Skin epidermis (tissue), 12 donors: ENCODE measurements at regions not wholly inside any gene's neighbourhood (a gene's known extent, or its start where the extent isn't known, plus 50 kb on each side); places are given as distances from the start of the nearest gene placed in this dataset.
A peak's percentile ranks its signal among the peaks of the same experiment; 100 is the strongest.

Source experiments
- H3K27ac ChIP-seq, 21 experiments: fragments of 200-600 bp; sonication (generic) in 11 of 21; one replicate each; pipeline ENCODE4 v1.5.0; 2020; ENCODE audit warnings: mild to moderate bottlenecking in 3 of 21, inconsistent platforms in 2 of 21, moderate library complexity in 2 of 21
- H3K4me3 ChIP-seq, 7 experiments: fragments of 200-600 bp; sonication (generic) in 2 of 7; one replicate each; pipeline ENCODE4 v1.5.0; 2020; ENCODE audit warnings: inconsistent platforms in 2 of 7, mild to moderate bottlenecking in 2 of 7, moderate library complexity in 1 of 7

DNA sequence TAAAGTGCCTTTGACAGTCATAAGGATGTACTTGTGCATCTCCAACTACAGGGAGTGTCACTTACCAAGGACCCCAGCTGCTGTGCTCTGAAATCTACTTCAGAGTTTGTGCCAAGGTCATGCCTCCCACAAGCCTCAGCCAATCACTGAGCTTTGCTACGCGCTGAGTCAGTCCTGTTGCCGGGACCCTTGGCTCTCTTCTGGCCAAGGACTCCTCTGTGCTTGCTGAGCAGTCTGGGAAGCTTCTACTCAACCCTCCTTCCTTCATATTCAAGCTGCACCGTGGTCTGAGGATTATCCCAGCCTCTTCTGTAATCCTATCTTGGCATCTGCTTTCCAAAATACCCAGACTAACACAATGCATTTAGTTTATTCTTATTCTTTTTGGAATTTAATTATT, 398.9 kb upstream of the FANCL start:
- H3K4me3 ChIP-seq: no peak overlapping the region
- H3K27ac ChIP-seq: no peak overlapping the region

GRCh38 chr2:58638256-58638805, 397.2 kb upstream of the FANCL start:
- Histone ChIP-seq H3K4me3 (no peak overlapping the region), H3K27ac (no peak overlapping the region)

DNA sequence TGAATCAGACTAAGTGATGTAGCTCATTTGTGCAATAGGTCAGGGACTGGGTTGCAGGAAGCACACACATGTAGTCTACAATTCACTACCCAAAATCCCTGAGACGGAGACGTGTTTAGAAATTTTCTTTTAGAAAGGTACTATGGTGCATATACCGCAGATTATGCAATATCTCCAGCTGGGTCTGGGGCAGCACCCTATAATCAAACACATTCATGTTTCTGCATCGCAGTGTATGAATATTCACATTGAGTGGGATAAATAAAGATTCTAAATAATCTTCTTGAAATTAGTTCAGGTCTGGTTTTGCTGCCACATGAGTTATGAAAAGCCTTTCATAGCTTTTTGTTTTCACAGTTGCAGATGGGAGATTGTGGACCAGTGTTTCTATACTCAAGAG, 395.7 kb upstream of the FANCL start:
- Histone ChIP-seq H3K27ac (no peak overlapping the region), H3K4me3 (no peak overlapping the region)

DNA sequence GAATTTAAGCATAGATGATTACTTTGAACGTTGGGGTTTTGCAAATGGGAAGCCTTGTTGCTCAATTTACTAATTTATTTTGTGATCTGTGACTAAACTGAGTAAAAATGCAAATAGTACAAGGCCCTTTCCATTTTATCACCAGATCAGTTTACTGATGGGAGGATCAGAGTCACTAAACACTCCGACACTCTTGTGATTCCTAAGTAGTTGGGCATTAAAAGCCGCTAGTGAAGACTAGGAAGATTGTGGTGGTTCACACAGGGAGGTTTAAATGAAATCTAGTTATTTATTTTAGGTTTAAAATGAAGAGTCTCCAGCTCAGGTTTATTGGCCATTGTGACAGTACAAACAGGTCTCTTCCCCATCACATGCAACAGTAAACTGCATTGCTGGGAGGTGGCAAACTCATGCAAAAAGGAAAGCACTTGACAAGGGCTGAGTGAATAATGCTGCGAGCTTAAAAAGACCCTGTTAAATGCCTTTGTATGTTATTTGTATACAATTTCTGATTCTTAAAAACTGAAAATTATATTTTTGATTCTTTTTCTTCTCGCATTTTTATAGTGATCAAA, 394.8 kb upstream of the FANCL start:
- no peak overlapping the region for H3K27ac ChIP-seq

GRCh38 chr2:58634653-58635370, 393.7 kb upstream of the FANCL start:
- no peak overlapping the region for H3K27ac ChIP-seq
- no peak overlapping the region for H3K4me3 ChIP-seq

More for the DNA sequence above, 394.8 kb upstream of the FANCL start:
- H3K4me3 ChIP-seq: no peak overlapping the region

DNA sequence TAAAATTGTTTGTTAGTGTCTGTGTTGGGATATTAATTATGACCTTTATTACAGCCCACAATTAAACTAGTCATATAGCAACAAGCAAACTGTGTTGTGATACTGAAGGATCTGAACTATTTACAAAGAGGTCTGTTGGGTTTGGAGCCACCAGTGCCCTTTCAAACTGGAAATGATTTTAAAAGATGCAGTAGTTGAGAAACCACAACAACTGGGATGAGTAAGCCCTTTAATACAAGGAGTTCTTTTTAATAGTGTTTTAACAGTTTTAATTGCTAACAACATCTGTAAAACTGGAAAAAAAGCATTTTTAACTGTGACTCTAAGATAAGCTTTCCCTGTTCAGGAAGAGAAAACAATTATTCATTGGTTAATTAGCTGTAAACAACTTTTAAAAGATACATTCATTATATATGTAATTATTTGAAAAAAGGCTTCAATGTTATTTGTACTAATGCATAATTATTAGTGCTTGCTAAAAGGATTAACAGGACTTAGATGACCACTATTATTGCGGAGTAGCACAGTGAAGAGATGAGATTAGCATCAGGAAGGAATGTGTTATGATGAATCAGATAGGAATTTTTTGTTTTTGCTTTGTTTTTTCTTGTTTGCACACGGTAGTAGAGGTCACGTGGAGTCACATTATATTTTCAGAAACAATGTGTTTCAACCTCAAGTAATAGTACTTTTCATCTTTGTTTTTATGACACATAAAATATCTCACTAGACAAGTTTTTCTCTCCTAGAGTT, 392.7 kb upstream of the FANCL start:
- Histone ChIP-seq H3K27ac (no peak overlapping the region), H3K4me3 (no peak overlapping the region)

DNA sequence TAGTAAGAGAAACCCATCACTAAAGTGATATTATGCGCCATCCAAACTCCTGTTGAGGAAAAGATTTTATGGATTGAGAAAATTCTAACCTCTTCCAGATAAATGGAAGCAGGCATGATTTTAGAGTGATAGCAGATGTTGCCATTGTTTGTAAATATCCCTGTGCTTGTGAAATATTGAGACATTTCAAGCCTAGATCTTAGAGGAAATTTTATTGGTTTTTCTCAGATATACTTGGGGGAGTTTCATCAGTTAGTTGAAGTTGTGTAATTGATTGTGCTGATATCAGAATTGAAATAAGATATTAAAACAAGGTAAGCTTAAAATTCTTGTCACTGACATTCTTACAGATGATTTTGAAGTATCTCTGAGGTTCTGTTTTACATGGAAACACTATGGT, 390.9 kb upstream of the FANCL start:
- Histone ChIP-seq H3K4me3 (no peak overlapping the region), H3K27ac (no peak overlapping the region)

GRCh38 chr2:58629545-58630119, 388.5 kb upstream of the FANCL start:
- Histone ChIP-seq H3K27ac (no peak overlapping the region), H3K4me3 (no peak overlapping the region)

- Histone ChIP-seq H3K4me3 (no peak overlapping the region), H3K27ac (no peak overlapping the region)
Measured at GRCh38 chr2:58620896-58621295, 379.8 kb upstream of the FANCL start.

- Histone ChIP-seq H3K4me3 (no peak overlapping the region), H3K27ac (no peak overlapping the region)
Measured at GRCh38 chr2:58620093-58620492, 379.0 kb upstream of the FANCL start.

- Histone ChIP-seq H3K4me3 (no peak overlapping the region), H3K27ac (no peak overlapping the region)
Measured at GRCh38 chr2:58616961-58617360, 375.8 kb upstream of the FANCL start.

DNA sequence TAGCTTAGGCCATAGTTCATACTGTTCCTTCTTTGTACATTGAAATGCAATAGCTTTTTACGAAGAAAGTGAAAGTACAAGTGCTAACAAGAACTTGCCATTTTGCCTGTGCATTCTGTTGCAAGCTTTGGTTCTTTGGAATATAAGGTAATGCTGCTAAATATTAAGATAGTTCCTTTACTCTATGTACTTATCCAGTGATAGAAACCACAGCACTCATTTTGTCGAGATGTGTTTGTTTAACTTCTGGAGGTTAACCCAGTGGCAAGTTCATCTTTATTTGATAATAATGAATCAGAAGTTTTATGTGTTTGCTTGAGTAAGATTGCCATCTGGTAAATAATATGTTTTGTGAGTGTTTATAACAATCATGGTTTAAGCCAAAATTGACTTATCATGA, 373.1 kb upstream of the FANCL start:
- H3K27ac ChIP-seq: peak overlapping the region in 2 of 21 experiments; percentile 32 to 37
- H3K4me3 ChIP-seq: no peak overlapping the region

DNA sequence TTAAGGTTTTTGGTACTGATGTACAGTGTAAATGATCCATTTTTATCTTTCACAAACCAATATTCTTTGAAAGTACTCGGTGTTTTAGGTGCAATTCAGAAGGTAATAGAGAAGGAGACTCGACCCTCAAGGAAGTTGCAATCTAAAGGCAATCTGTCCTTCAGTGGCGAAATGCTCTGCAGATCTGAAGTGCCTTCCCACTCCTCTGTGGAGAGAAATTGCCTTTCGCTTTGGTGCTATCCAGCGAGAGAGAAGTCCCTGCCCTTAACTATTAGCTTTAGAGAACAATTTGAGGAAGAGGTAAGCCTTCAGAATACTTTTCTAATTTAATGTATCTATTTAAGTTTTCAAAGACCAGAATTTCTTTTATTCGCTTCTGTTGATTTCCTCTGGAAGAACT, 371.8 kb upstream of the FANCL start:
- peak overlapping the region in 2 of 21 experiments; percentile 39 to 65 for H3K27ac ChIP-seq
- no peak overlapping the region for H3K4me3 ChIP-seq

DNA sequence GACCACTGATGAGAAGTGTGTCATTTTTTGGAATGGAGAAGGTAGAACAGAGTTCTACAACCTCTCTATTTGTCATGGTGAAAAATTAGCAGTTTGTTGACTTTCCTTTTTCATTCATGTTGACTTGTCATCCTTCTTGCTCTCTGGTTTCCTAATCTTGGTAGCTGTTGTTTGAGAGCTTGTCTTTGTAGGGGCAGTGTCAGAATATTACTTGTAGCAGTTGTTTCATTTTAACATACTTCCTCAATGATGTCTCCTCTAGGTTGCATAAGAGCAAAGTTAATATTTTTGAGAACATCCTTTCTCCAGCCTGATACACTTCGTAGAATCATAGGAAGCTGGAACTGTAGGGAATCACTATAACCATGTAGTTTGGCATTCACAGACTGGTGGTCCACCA, 368.2 kb upstream of the FANCL start:
- Histone ChIP-seq H3K4me3 (no peak overlapping the region), H3K27ac (no peak overlapping the region)

DNA sequence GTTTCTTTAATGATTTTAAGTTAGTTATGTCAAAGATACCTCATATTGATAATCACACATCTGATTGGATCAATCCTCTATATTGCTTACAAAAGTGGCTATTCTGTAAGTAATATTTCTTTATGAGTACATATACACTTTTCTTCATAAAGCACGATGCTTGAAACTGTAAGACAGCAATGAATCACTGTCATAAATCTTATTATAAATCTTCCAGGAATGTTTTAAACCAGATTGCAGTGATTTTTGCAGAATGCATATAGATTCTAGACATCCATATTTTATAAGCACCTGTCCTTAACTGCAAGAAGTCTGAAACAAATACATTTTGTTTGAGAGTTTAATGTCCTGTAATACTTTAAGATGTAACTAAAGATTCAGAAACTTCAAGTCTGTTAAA, 367.0 kb upstream of the FANCL start:
- Histone ChIP-seq H3K4me3 (no peak overlapping the region), H3K27ac (no peak overlapping the region)

DNA sequence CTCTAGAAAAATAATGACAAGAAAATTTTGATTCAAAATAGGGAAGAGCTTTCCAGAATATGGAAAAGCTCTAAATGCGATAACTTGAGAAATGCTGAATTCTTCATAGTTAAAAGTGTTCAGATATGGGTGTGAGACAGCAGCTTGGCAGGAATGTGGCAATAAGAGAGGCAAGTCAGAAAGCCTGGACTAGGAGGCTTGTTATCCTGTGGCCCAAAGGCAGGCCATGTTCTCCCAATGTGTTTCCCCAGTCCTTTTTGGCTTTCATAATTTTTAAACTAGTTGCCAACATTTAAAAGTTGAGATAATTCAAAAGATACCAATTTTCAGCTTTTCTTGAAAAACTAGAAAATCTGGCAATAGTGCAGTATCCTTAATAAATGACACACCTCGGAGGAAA, 366.3 kb upstream of the FANCL start:
- H3K4me3 ChIP-seq: no peak overlapping the region
- no peak overlapping the region for H3K27ac ChIP-seq

DNA sequence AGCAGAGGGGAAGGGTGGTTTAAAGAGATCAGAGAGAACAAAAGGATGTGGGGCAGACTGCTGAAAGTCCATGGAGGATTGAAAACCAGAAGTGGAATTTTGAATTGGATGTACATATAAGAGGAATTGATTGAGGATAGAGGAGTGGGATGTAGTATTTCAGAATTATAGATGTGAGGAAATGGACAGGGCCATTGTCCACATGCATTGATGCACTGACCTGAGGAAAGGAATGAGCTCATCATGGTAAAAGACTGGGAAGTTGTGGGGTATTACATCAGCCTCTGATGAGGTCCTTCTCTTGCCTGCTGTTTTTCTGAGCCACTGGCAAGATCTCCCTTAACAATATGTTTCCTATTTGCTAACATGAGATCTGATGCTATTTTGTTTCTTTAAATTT, 365.7 kb upstream of the FANCL start:
- Histone ChIP-seq H3K4me3 (no peak overlapping the region), H3K27ac (no peak overlapping the region)

DNA sequence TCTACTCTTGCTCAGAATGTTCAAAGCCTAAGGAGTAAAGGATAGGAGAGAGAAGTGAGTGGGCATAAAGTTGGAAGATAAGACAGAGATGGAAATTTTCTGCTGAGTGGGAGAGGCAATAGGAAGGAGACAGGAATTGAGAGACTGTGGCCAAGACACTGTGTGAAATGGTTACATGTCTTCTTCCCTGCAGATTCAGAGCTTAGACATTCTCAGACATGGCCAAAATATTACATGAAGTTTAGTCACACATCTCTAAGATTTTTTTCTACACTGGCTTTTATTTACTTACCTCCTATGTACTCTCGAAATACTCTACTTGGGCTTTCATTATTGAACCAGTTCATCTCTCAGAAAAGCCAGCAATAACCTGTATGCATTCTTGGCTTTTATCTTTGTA, 363.0 kb upstream of the FANCL start:
- no peak overlapping the region for H3K27ac ChIP-seq
- no peak overlapping the region for H3K4me3 ChIP-seq

GRCh38 chr2:58601017-58601416, 359.9 kb upstream of the FANCL start:
- H3K4me3 ChIP-seq: no peak overlapping the region
- no peak overlapping the region for H3K27ac ChIP-seq

- no peak overlapping the region for H3K4me3 ChIP-seq
- H3K27ac ChIP-seq: no peak overlapping the region
Measured at GRCh38 chr2:58598171-58598570, 357.0 kb upstream of the FANCL start.

GRCh38 chr2:58595714-58596113, 354.6 kb upstream of the FANCL start:
- Histone ChIP-seq H3K4me3 (no peak overlapping the region), H3K27ac (no peak overlapping the region)
